HepG2 (cell line): ENCODE measurements at regions not wholly inside any gene's neighbourhood (a gene's known extent, or its start where the extent isn't known, plus 50 kb on each side); places are given as distances from the start of the nearest gene placed in this dataset.

Experiments used
- ATAC-seq: fragments of 200-7000 bp; cut with Tn5 transposase; 3 replicates; pipeline ENCODE4 v1.9.1; 2020; ENCODE audit warnings: mild to moderate bottlenecking, moderate library complexity
- BruUV-seq: library from RNA; stranded (reverse); fragments of 400-500 nt; replicated peaks from 2 replicates; lab custom pipeline; 2021; lab: Mats Ljungman, UMichigan
- CTCF ChIA-PET: fragments of 300-600 bp; formaldehyde crosslinking; extraction: SDS; loops from one replicate; lab custom pipeline; 2021; ENCODE audit warnings: low total read pairs, inconsistent platforms, low intra/inter-chr PET ratio; lab: Yijun Ruan, JAX
- POLR2A ChIA-PET: fragments of 350-600 bp; sonication (Branson Sonifier 250); formaldehyde crosslinking; loops from one replicate; lab custom pipeline; 2020; ENCODE audit warnings: antibody characterized with exemption, inconsistent platforms; lab: Yijun Ruan, JAX
- DNase-seq: peaks from one replicate; pipeline ENCODE4 v3.0.0-alpha.2; 2015; ENCODE audit warnings: low spot score
- FAIRE-seq: peaks from 3 replicates; lab custom pipeline; 2011; peaks lifted over from hg19 to GRCh38; lab: Jason Lieb, UNC
- H2AFZ ChIP-seq: one replicate; pipeline ENCODE4 v1.6.1; 2011; ENCODE audit warnings: low read length, inconsistent platforms
- H3K27ac ChIP-seq: fragments of 300-600 bp; 3 replicates; pipeline ENCODE4 v1.8.0; 2011; ENCODE audit warnings: mixed run types, mild to moderate bottlenecking, mixed read lengths, low read length, inconsistent platforms; ENCODE audit not compliant: insufficient read depth; ENCODE audit errors: extremely low read length
- H3K27me3 ChIP-seq, 2 experiments: fragments of 200-600 bp in 1 of 2; 2 replicates in 1 of 2; 3 replicates in 1 of 2; pipeline versions ENCODE4 v1.6.0 to v1.8.0; 2011; ENCODE audit warnings: low read length in 2 of 2, mild to moderate bottlenecking in 2 of 2, moderate library complexity in 2 of 2, inconsistent platforms in 1 of 2; ENCODE audit not compliant: insufficient read depth in 2 of 2, control insufficient read depth in 1 of 2
- H3K36me3 ChIP-seq, 2 experiments: fragments of 200-600 bp in 1 of 2; replicated peaks in 1 of 2; 2 replicates in 1 of 2; 3 replicates in 1 of 2; pipeline versions ENCODE4 v1.5.1 to v1.8.0; 2011; ENCODE audit warnings: low read length in 2 of 2, inconsistent platforms in 1 of 2; ENCODE audit not compliant: insufficient read depth in 2 of 2, control insufficient read depth in 1 of 2
- H3K4me1 ChIP-seq: 2 replicates; pipeline ENCODE4 v1.5.1; 2012; ENCODE audit warnings: low read length, inconsistent platforms; ENCODE audit not compliant: insufficient read depth
- H3K4me2 ChIP-seq: 2 replicates; pipeline ENCODE4 v1.6.0; 2011; ENCODE audit warnings: low read depth, low read length, inconsistent platforms
- H3K4me3 ChIP-seq, 3 experiments: fragments of 200-600 bp in 1 of 3; sonication (generic), shearing (Covaris generic) in 1 of 3; replicated peaks in 1 of 3; 2 replicates each; pipeline ENCODE4 v1.5.1; 2011 to 2016; ENCODE audit warnings: low read length in 3 of 3, inconsistent platforms in 2 of 3, low read depth in 2 of 3, mild to moderate bottlenecking in 2 of 3, control low read depth in 1 of 3, mixed read lengths in 1 of 3; ENCODE audit not compliant: insufficient read depth in 1 of 3
- H3K79me2 ChIP-seq: one replicate; pipeline ENCODE4 v1.6.1; 2011; ENCODE audit warnings: low read length, inconsistent platforms; ENCODE audit not compliant: insufficient read depth
- H3K9ac ChIP-seq: 2 replicates; pipeline ENCODE4 v1.6.0; 2011; ENCODE audit warnings: mild to moderate bottlenecking, low read depth, low read length, inconsistent platforms; ENCODE audit not compliant: insufficient read depth
- H3K9me3 ChIP-seq: 2 replicates; pipeline ENCODE4 v1.5.1; 2012; ENCODE audit warnings: mild to moderate bottlenecking, low read length
- H4K20me1 ChIP-seq: 2 replicates; pipeline ENCODE4 v1.6.0; 2011; ENCODE audit warnings: inconsistent platforms, mild to moderate bottlenecking, low read length, moderate library complexity; ENCODE audit not compliant: insufficient read depth
- BCL6 ChIP-seq: IDR thresholded peaks from 2 replicates; pipeline ENCODE4 v1.6.1; 2016; ENCODE audit warnings: missing genetic modification reagents, missing compliant biosample characterization
- CC2D1A ChIP-seq: sonication (generic); formaldehyde crosslinking; IDR thresholded peaks from 2 replicates; pipeline ENCODE4 v1.8.1; 2023; ENCODE audit warnings: mild to moderate bottlenecking, missing genetic modification reagents
- CEBPG ChIP-seq: IDR thresholded peaks from 2 replicates; pipeline ENCODE4 v1.6.1; 2016
- HOXA7 ChIP-seq: sonication (generic); formaldehyde crosslinking; IDR thresholded peaks from 2 replicates; pipeline ENCODE4 v1.8.1; 2022; ENCODE audit warnings: mild to moderate bottlenecking, missing genetic modification reagents, moderate library complexity
- MEIS2 ChIP-seq: sonication (generic); formaldehyde crosslinking; IDR thresholded peaks from 2 replicates; pipeline ENCODE4 v1.9.0; 2021; ENCODE audit warnings: mild to moderate bottlenecking, missing genetic modification reagents
- MIER3 ChIP-seq: IDR thresholded peaks from 2 replicates; pipeline ENCODE4 v1.6.1; 2016; ENCODE audit warnings: missing compliant biosample characterization, borderline replicate concordance
- NCOR1 ChIP-seq: fragments of 200-600 bp; sonication (generic); IDR thresholded peaks from 2 replicates; pipeline ENCODE4 v1.7.0; 2017; ENCODE audit warnings: antibody characterized with exemption, low read length, borderline replicate concordance
- NR2F2 ChIP-seq: IDR thresholded peaks from 2 replicates; pipeline ENCODE4 v1.6.1; 2012; ENCODE audit warnings: low read depth, inconsistent platforms, borderline replicate concordance
- RARA ChIP-seq: IDR thresholded peaks from 2 replicates; pipeline ENCODE4 v1.6.1; 2016; ENCODE audit warnings: missing genetic modification reagents, missing compliant biosample characterization
- SIN3A ChIP-seq: IDR thresholded peaks from 2 replicates; pipeline ENCODE4 v1.6.1; 2011; ENCODE audit warnings: low read depth, mild to moderate bottlenecking, control low read depth, low read length, borderline replicate concordance
- ZBTB38 ChIP-seq: sonication (generic); formaldehyde crosslinking; IDR thresholded peaks from 2 replicates; pipeline ENCODE4 v1.5.1; 2020; ENCODE audit warnings: mild to moderate bottlenecking, missing genetic modification reagents
- ZFP41 ChIP-seq: sonication (generic); formaldehyde crosslinking; IDR thresholded peaks from 2 replicates; pipeline ENCODE4 v1.4.0; 2020; ENCODE audit warnings: mild to moderate bottlenecking, missing genetic modification reagents, borderline replicate concordance
- ZNF160 ChIP-seq: sonication (generic); formaldehyde crosslinking; IDR thresholded peaks from 2 replicates; pipeline ENCODE4 v1.8.0; 2022; ENCODE audit warnings: mild to moderate bottlenecking, inconsistent platforms, missing genetic modification reagents
- ZNF83 ChIP-seq: sonication (generic); formaldehyde crosslinking; IDR thresholded peaks from 2 replicates; pipeline ENCODE4 v1.4.0; 2020; ENCODE audit warnings: missing genetic modification reagents, mild to moderate bottlenecking, borderline replicate concordance
- ZSCAN21 ChIP-seq: sonication (generic); formaldehyde crosslinking; IDR thresholded peaks from 2 replicates; pipeline ENCODE4 v1.8.0; 2022; ENCODE audit warnings: mild to moderate bottlenecking, missing genetic modification reagents, moderate library complexity, borderline replicate concordance
- WGBS: methylation state at CpG from one replicate; pipeline ENCODE4 v1.1.6; 2017; ENCODE audit warnings: low lambda C conversion rate; 5-methylcytosine and 5-hydroxymethylcytosine counted together
- in situ Hi-C: cut with HindIII; loops from 2 replicates; pipeline ENCODE4 v1.10.0; 2017; ENCODE audit warnings: low pct_unique_long_range_greater_than_20kb; ENCODE audit not compliant: extremely low pct_ligation_motif_present
- intact Hi-C: fragments of 100-400 bp; cut with micrococcal nuclease; formaldehyde crosslinking; loops from one replicate; pipeline ENCODE4 v1.10.0; 2022; ENCODE audit not compliant: unreplicated experiment
- TF ChIP-seq, protein P1 (sequence below): sonication (generic); formaldehyde crosslinking; conservative IDR thresholded peaks from 2 replicates; pipeline ENCODE4 v1.8.1; 2023; ENCODE audit warnings: missing genetic modification reagents
- TF ChIP-seq, protein P2 (sequence below): sonication (generic); formaldehyde crosslinking; IDR thresholded peaks from 2 replicates; pipeline ENCODE4 v1.4.0; 2020; ENCODE audit warnings: mild to moderate bottlenecking, missing genetic modification reagents, borderline replicate concordance

DNA sequence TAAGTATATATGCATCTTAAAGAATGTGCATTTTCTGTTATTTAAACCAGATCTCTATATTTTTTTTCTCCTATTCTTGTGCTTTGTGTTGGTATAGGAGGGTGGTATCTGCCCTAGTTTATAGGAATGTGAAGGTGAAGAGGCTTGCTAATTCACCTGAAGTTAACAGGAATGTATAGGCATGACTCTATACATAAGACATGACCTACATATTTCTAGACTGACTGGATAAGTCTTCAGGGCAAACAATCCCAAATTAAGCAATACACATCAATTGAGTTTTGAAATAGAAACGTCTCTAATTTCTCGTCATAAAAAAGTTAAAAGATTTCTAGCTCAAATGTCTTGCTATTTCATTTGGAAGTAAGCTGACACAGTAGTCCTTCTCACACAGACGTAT lies 410.0 kb downstream of the DIPK2A start:
- Histone ChIP-seq H3K79me2 (no peaks in the 10 kb centered on the region), H3K9me3 (peaks cover 10% of the 10 kb centered on the region; the same call in 1 of the 2 replicates), H2AFZ (no peak overlapping the region), H3K4me3 (no peak overlapping the region), H3K9ac (no peak overlapping the region), H3K27ac (no peak overlapping the region), H3K27me3 (no peaks in the 10 kb centered on the region), H3K4me1 (no peaks in the 10 kb centered on the region), H3K4me2 (no peak overlapping the region), H4K20me1 (no peaks in the 10 kb centered on the region), H3K36me3 (no peaks in the 10 kb centered on the region)
- ATAC-seq (no peak), DNase-seq (no peak), FAIRE-seq (no peak)
- WGBS: 11% methylated on average over 3 of the region's 3 CpGs
- ChIA-PET CTCF (no interaction called here), POLR2A (no interaction called here)
- in situ Hi-C loops (no loop called here), intact Hi-C loops (no loop called here)
- no peak for TF ChIP-seq ZFP41 (CRISPR knock-in tag)
- TF ChIP-seq, protein P1, sequence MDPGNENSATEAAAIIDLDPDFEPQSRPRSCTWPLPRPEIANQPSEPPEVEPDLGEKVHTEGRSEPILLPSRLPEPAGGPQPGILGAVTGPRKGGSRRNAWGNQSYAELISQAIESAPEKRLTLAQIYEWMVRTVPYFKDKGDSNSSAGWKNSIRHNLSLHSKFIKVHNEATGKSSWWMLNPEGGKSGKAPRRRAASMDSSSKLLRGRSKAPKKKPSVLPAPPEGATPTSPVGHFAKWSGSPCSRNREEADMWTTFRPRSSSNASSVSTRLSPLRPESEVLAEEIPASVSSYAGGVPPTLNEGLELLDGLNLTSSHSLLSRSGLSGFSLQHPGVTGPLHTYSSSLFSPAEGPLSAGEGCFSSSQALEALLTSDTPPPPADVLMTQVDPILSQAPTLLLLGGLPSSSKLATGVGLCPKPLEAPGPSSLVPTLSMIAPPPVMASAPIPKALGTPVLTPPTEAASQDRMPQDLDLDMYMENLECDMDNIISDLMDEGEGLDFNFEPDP (CRISPR knock-in tag): no peak
- no peak for TF ChIP-seq ZNF83 (CRISPR knock-in tag)
- BruUV-seq: no TSS peak

GRCh38 chr3:144384241-144384979 lies 412.8 kb downstream of the DIPK2A start:
- Histone ChIP-seq H3K27ac (no peak overlapping the region), H3K27me3 (no peaks in the 10 kb centered on the region), H3K36me3 (no peaks in the 10 kb centered on the region), H3K9me3 (peaks cover 11% of the 10 kb centered on the region; the same call in 1 of the 2 replicates), H3K9ac (no peak overlapping the region), H3K4me1 (no peaks in the 10 kb centered on the region), H3K79me2 (no peaks in the 10 kb centered on the region), H2AFZ (no peak overlapping the region), H3K4me3 (no peak overlapping the region), H3K4me2 (no peak overlapping the region), H4K20me1 (no peaks in the 10 kb centered on the region)
- in situ Hi-C loops (no loop called here), intact Hi-C loops (no loop called here)
- POLR2A ChIA-PET: no interaction called here
- DNase-seq: no peak
- CTCF ChIA-PET: no interaction called here
- BruUV-seq: no TSS peak
- no peak for ATAC-seq
- 14% methylated on average over 2 of the region's 2 CpGs for WGBS
- no peak for FAIRE-seq
- TF ChIP-seq NR2F2 (no peak), MIER3 (CRISPR knock-in tag) (no peak), CEBPG (CRISPR knock-in tag) (no peak), HOXA7 (no peak), CC2D1A (CRISPR knock-in tag) (no peak), MEIS2 (CRISPR knock-in tag) (no peak), ZBTB38 (CRISPR knock-in tag) (no peak), RARA (no peak), ZNF160 (no peak), ZSCAN21 (CRISPR knock-in tag) (no peak), BCL6 (CRISPR knock-in tag) (no peak), SIN3A (no peak), NCOR1 (no peak)
- TF ChIP-seq, protein P2, sequence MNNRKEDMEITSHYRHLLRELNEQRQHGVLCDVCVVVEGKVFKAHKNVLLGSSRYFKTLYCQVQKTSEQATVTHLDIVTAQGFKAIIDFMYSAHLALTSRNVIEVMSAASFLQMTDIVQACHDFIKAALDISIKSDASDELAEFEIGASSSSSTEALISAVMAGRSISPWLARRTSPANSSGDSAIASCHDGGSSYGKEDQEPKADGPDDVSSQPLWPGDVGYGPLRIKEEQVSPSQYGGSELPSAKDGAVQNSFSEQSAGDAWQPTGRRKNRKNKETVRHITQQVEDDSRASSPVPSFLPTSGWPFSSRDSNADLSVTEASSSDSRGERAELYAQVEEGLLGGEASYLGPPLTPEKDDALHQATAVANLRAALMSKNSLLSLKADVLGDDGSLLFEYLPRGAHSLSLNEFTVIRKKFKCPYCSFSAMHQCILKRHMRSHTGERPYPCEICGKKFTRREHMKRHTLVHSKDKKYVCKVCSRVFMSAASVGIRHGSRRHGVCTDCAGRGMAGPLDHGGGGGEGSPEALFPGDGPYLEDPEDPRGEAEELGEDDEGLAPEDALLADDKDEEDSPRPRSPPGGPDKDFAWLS: no peak
